Keratinocyte (primary cell): ENCODE measurements at regions not wholly inside any gene's neighbourhood (a gene's known extent, or its start where the extent isn't known, plus 50 kb on each side); places are given as distances from the start of the nearest gene placed in this dataset.

ENCODE experiments used
- DNase-seq: peaks from one replicate; pipeline ENCODE4 v3.0.0-alpha.2; 2011; ENCODE audit warnings: low read depth, missing footprints, low spot score
- FAIRE-seq: peaks from 2 replicates; lab custom pipeline; 2011; peaks lifted over from hg19 to GRCh38; lab: Jason Lieb, UNC
- H2AFZ ChIP-seq: 2 replicates; pipeline ENCODE4 v1.6.0; 2012; ENCODE audit warnings: low read length, control low read depth, inconsistent platforms; ENCODE audit not compliant: control insufficient read depth
- H3K27ac ChIP-seq: 2 replicates; pipeline ENCODE4 v1.5.1; 2011; ENCODE audit warnings: low read length; ENCODE audit not compliant: control insufficient read depth, insufficient read depth
- H3K27me3 ChIP-seq: 3 replicates; pipeline ENCODE4 v1.6.0; 2011; ENCODE audit warnings: low read length; ENCODE audit not compliant: control insufficient read depth, insufficient read depth; ENCODE audit errors: extremely low read depth
- H3K36me3 ChIP-seq, 2 experiments: 2 replicates in 1 of 2; 3 replicates in 1 of 2; pipeline ENCODE4 v1.5.1; 2011; ENCODE audit warnings: low read length in 2 of 2, mild to moderate bottlenecking in 1 of 2; ENCODE audit not compliant: control insufficient read depth in 2 of 2, insufficient read depth in 2 of 2; ENCODE audit errors: extremely low read depth in 1 of 2
- H3K4me1 ChIP-seq: 3 replicates; pipeline ENCODE4 v1.5.1; 2011; ENCODE audit warnings: low read length; ENCODE audit not compliant: control insufficient read depth, insufficient read depth; ENCODE audit errors: extremely low read depth
- H3K4me2 ChIP-seq: 3 replicates; pipeline ENCODE4 v1.6.0; 2011; ENCODE audit warnings: low read depth, low read length; ENCODE audit not compliant: control insufficient read depth, insufficient read depth; ENCODE audit errors: extremely low read depth
- H3K4me3 ChIP-seq, 3 experiments: fragments of 200-600 bp in 1 of 3; sonication (generic) in 1 of 3; 2 replicates in 2 of 3; 3 replicates in 1 of 3; pipeline ENCODE4 v1.5.1; 2011 to 2016; ENCODE audit warnings: low read length in 3 of 3, mild to moderate bottlenecking in 3 of 3, control low read depth in 2 of 3, inconsistent platforms in 1 of 3, low read depth in 1 of 3, mixed read lengths in 1 of 3, mixed run types in 1 of 3, moderate library complexity in 1 of 3; ENCODE audit not compliant: control insufficient read depth in 2 of 3, insufficient read depth in 2 of 3; ENCODE audit errors: extremely low read depth in 1 of 3
- H3K79me2 ChIP-seq: 2 replicates; pipeline ENCODE4 v1.6.0; 2012; ENCODE audit warnings: low read length; ENCODE audit not compliant: control insufficient read depth, insufficient read depth
- H3K9ac ChIP-seq: 3 replicates; pipeline ENCODE4 v1.6.0; 2011; ENCODE audit warnings: low read length; ENCODE audit not compliant: control insufficient read depth, insufficient read depth; ENCODE audit errors: extremely low read depth
- H3K9me1 ChIP-seq: 3 replicates; pipeline ENCODE4 v1.6.0; 2011; ENCODE audit warnings: low read length; ENCODE audit not compliant: control insufficient read depth, insufficient read depth; ENCODE audit errors: extremely low read depth
- H3K9me3 ChIP-seq: 2 replicates; pipeline ENCODE4 v1.5.1; 2012; ENCODE audit warnings: low read depth, low read length; ENCODE audit not compliant: control insufficient read depth
- H4K20me1 ChIP-seq: 3 replicates; pipeline ENCODE4 v1.6.0; 2011; ENCODE audit warnings: low read length; ENCODE audit not compliant: control insufficient read depth, insufficient read depth; ENCODE audit errors: extremely low read depth
- EZH2 ChIP-seq: IDR thresholded peaks from one replicate; pipeline ENCODE4 v1.6.1; 2012; ENCODE audit warnings: inconsistent platforms, mild to moderate bottlenecking, low read length, moderate library complexity
- dilution Hi-C: fragments of 300-500 bp; cut with MboI; formaldehyde crosslinking; loops from one replicate; pipeline ENCODE4 v1.7.0; 2020; ENCODE audit warnings: low sequenced_read_pairs; ENCODE audit not compliant: extremely low pct_ligation_motif_present
- TF ChIP-seq, protein P1 (sequence below), 3 experiments: IDR thresholded peaks in 1 of 3; conservative IDR thresholded peaks in 1 of 3; optimal IDR thresholded peaks in 1 of 3; 2 replicates in 2 of 3; 3 replicates in 1 of 3; pipeline versions ENCODE3 to v1.5.1; 2011; ENCODE audit warnings: low read length in 3 of 3, mild to moderate bottlenecking in 3 of 3, moderate library complexity in 2 of 3, control low read depth in 1 of 3, inconsistent platforms in 1 of 3; ENCODE audit not compliant: insufficient read depth in 2 of 3; ENCODE audit errors: extremely low read depth in 1 of 3

DNA sequence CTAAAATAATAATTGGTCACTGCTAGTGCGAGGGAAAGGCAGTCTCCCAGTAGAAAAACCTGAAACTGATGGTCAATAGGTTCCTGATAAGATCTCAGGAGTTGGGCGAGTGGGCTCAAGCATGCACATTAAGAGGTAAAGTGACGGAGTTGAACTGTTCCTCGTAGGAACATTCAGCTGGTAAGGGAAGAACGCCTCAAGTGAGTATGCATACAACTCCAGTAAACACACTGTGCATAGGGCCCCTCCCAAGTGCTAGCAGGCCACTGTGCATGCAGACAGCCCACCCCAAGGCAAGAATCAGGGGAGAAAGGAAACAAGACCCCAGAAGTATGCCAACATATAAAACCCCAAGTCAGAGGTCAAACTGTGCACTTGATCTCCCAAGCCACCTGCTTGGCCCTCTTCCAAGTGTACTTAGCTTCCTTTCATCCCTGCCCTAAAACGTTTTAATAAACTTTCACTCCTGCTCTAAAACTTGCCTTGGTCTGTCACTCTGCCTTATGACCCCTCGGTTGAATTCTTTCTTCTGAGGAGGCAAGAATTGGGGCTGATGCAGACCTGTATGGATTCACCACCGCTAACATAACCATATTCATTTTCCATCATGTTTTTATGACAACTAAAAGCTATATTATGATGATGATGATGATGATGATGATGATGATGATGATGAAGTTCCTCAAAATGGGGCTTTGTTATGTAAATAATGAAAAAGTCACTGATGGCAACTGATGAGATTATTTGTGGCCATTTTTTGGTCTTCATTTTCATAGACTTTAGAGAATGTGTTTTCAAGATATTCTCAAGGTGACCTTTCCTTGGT, 118.0 kb upstream of the RAB27B start:
- dilution Hi-C loops = no loop called here
- Histone ChIP-seq H3K9ac (no peak overlapping the region), H4K20me1 (no peaks in the 10 kb centered on the region), H3K9me1 (no peaks in the 10 kb centered on the region), H3K4me3 (no peak overlapping the region), H3K27me3 (no peaks in the 10 kb centered on the region), H3K36me3 (no peaks in the 10 kb centered on the region), H3K9me3 (no peaks in the 10 kb centered on the region), H2AFZ (no peak overlapping the region), H3K4me1 (peaks cover 16% of the 10 kb centered on the region), H3K27ac (no peak overlapping the region), H3K4me2 (no peak overlapping the region), H3K79me2 (no peaks in the 10 kb centered on the region)
- TF ChIP-seq, protein P1, sequence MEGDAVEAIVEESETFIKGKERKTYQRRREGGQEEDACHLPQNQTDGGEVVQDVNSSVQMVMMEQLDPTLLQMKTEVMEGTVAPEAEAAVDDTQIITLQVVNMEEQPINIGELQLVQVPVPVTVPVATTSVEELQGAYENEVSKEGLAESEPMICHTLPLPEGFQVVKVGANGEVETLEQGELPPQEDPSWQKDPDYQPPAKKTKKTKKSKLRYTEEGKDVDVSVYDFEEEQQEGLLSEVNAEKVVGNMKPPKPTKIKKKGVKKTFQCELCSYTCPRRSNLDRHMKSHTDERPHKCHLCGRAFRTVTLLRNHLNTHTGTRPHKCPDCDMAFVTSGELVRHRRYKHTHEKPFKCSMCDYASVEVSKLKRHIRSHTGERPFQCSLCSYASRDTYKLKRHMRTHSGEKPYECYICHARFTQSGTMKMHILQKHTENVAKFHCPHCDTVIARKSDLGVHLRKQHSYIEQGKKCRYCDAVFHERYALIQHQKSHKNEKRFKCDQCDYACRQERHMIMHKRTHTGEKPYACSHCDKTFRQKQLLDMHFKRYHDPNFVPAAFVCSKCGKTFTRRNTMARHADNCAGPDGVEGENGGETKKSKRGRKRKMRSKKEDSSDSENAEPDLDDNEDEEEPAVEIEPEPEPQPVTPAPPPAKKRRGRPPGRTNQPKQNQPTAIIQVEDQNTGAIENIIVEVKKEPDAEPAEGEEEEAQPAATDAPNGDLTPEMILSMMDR (optimal IDR thresholded peaks at IDR 0.05 in 1 of 3, IDR thresholded peaks at IDR 0.05 in 1 of 3, conservative IDR thresholded peaks at IDR 0.05 in 1 of 3; ENCODE audit: extremely low read depth in 1 of 3, insufficient read depth in 2 of 3, low read length in 3 of 3) = no peak
- TF ChIP-seq EZH2 = no peak
- no peak for DNase-seq
- FAIRE-seq = no peak

DNA sequence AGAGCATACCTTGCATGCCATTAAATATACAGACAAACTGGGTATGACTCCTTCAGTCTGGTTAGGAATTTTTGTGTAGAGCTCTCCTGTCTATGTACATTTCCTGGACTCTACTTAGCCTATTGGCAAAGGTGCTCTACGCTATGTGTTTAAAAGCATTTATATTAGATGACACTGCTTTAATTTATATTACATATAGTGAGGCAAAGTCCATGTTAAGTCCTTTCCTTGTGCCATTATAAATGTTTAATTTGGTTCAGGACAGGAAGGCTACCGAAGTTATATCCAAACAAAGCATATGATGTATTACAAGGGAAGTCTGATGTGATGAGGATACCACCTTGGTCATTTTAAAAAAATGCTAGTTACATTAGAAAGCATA, 117.4 kb upstream of the RAB27B start:
- Histone ChIP-seq H4K20me1 (no peaks in the 10 kb centered on the region), H3K79me2 (no peaks in the 10 kb centered on the region), H3K36me3 (no peaks in the 10 kb centered on the region), H3K9me3 (no peaks in the 10 kb centered on the region), H3K4me1 (peaks cover 16% of the 10 kb centered on the region), H3K9ac (no peak overlapping the region), H2AFZ (no peak overlapping the region), H3K9me1 (no peaks in the 10 kb centered on the region), H3K27me3 (no peaks in the 10 kb centered on the region), H3K4me3 (no peak overlapping the region), H3K4me2 (no peak overlapping the region), H3K27ac (no peak overlapping the region)
- dilution Hi-C loops = no loop called here
- TF ChIP-seq, protein P1 (optimal IDR thresholded peaks at IDR 0.05 in 1 of 3, IDR thresholded peaks at IDR 0.05 in 1 of 3, conservative IDR thresholded peaks at IDR 0.05 in 1 of 3; ENCODE audit: extremely low read depth in 1 of 3, insufficient read depth in 2 of 3, low read length in 3 of 3) = no peak
- no peak for TF ChIP-seq EZH2
- DNase-seq (no peak), FAIRE-seq (no peak)
